HG03565 (cell line): ENCODE measurements at regions not wholly inside any gene's neighbourhood (a gene's known extent, or its start where the extent isn't known, plus 50 kb on each side); places are given as distances from the start of the nearest gene placed in this dataset.
"Not testable (repeated sequence)": the region's sequence is repeated elsewhere in the genome, so short reads cannot be mapped to it uniquely, and the experiment has no call there.

Source experiments
- ATAC-seq: cut with Tn5 transposase; IDR thresholded peaks from one replicate; pipeline ENCODE4 v1.9.1; 2021; ENCODE audit warnings: mild to moderate bottlenecking, moderate library complexity; ENCODE audit not compliant: unreplicated experiment

GRCh38 chr15:62495670-62496614 is 330.9 kb upstream of the C2CD4B start:
- ATAC-seq = no peak

GRCh38 chr15:62497356-62497755 is 332.3 kb upstream of the C2CD4B start:
- ATAC-seq = no peak

- ATAC-seq = no peak
These were observed 333.2 kb upstream of the C2CD4B start for GRCh38 chr15:62498278-62498677.

- ATAC-seq = no peak
These were observed 333.6 kb upstream of the C2CD4B start for GRCh38 chr15:62498712-62499111.

GRCh38 chr15:62500325-62500724 is 335.2 kb upstream of the C2CD4B start:
- ATAC-seq = no peak

GRCh38 chr15:62502451-62502850 is 337.4 kb upstream of the C2CD4B start:
- no peak for ATAC-seq

- ATAC-seq = no peak
These were observed 338.4 kb upstream of the C2CD4B start for GRCh38 chr15:62503451-62503850.

- ATAC-seq = no peak
These were observed 340.7 kb upstream of the C2CD4B start for GRCh38 chr15:62505762-62506161.

- ATAC-seq = no peak
These were observed 341.2 kb upstream of the C2CD4B start for GRCh38 chr15:62506217-62506805.

- ATAC-seq = no peak
These were observed 344.4 kb upstream of the C2CD4B start for GRCh38 chr15:62509395-62509958.

GRCh38 chr15:62510791-62511190 is 345.7 kb upstream of the C2CD4B start:
- no peak for ATAC-seq

- ATAC-seq = no peak
These were observed 347.8 kb upstream of the C2CD4B start for GRCh38 chr15:62512904-62513303.

- no peak for ATAC-seq
These were observed 348.8 kb upstream of the C2CD4B start for GRCh38 chr15:62513893-62514292.

GRCh38 chr15:62515696-62516395 is 350.8 kb upstream of the C2CD4B start:
- ATAC-seq = no peak

GRCh38 chr15:62517541-62517940 is 352.5 kb upstream of the C2CD4B start:
- ATAC-seq = no peak

- ATAC-seq = not testable (repeated sequence)
These were observed 353.6 kb upstream of the C2CD4B start for GRCh38 chr15:62518666-62519065.

- no peak for ATAC-seq
These were observed 354.8 kb upstream of the C2CD4B start for GRCh38 chr15:62519900-62520299.

- ATAC-seq = no peak
These were observed 355.8 kb upstream of the C2CD4B start for GRCh38 chr15:62520887-62521286.

- ATAC-seq = no peak
These were observed 356.3 kb upstream of the C2CD4B start for GRCh38 chr15:62521396-62521795.

GRCh38 chr15:62524848-62525247 is 359.8 kb upstream of the C2CD4B start:
- ATAC-seq = no peak

- ATAC-seq = no peak
These were observed 362.3 kb upstream of the C2CD4B start for GRCh38 chr15:62527387-62527786.
